HPDE6-E6E7 (cell line): ENCODE measurements at regions not wholly inside any gene's neighbourhood (a gene's known extent, or its start where the extent isn't known, plus 50 kb on each side); places are given as distances from the start of the nearest gene placed in this dataset.

Experiments used
- DNase-seq: peaks from one replicate; pipeline ENCODE4 v3.0.0; 2011; ENCODE audit warnings: missing footprints; ENCODE audit errors: extremely low spot score

- no peak for DNase-seq
Observed at GRCh38 chr2:128791120-128791984, 472.7 kb upstream of the HS6ST1 start.

GRCh38 chr2:128791985-128792320 is 473.3 kb upstream of the HS6ST1 start:
- DNase-seq = no peak

GRCh38 chr2:128792476-128793054 is 473.9 kb upstream of the HS6ST1 start:
- DNase-seq = no peak

DNA sequence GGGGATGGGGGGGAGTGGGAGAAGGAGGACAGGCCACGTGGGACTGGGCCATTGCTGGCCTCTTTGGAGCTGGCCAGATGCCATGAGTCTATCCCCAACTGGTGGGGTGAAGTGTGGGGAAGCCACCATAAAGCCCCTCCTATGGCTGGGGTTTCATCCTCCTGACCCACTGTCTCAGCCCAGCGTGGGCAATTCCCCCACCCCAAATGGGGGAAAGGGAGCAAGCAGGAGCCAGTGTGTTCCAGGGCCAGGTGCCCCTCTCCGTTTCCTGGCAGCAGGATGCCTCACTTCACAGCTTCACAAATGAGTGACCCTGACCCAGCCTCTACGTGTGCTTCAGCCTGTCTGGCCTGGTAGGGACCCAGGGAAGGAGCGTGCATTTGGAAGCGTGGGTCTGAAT is 474.7 kb upstream of the HS6ST1 start:
- DNase-seq = no peak

DNA sequence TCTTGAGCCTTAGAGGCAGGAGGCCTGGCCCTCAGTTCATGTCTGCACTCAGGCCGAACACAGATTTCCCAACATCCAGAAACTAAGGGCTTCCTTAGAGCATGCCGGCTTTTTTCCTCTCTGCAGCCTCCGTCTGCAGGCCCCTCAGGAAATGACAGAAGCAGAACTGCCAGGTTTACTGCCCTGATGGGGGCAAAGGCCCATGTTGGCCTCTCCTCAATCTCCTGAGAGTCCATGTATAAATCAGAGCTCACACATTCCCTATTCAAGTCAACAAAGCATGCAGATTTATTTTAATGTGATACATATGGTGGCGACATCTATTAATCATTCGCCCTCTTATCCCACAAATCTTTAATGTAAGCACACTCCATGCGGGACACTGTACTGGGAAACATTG is 475.6 kb upstream of the HS6ST1 start:
- DNase-seq = no peak

GRCh38 chr2:128796321-128796720 is 477.7 kb upstream of the HS6ST1 start:
- no peak for DNase-seq

DNA sequence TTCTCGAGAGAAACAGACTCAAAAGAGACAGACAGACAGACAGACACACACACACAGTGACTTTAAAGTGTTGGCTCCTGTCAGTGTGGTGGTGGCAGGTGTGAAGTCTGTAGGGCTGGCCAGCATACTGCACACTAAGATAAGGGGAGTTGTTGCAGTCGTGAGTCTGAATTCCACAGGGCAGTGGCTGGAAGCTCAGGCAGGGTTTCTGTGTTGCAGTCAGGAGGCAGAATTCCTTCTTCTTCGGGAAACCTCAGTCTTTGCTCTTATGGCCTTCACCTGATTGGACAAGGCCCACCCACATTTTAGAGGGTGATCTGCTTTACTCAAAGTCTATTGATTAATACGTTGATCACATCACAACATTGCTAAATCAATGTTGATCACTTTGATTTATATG is 478.4 kb upstream of the HS6ST1 start:
- DNase-seq = no peak

DNA sequence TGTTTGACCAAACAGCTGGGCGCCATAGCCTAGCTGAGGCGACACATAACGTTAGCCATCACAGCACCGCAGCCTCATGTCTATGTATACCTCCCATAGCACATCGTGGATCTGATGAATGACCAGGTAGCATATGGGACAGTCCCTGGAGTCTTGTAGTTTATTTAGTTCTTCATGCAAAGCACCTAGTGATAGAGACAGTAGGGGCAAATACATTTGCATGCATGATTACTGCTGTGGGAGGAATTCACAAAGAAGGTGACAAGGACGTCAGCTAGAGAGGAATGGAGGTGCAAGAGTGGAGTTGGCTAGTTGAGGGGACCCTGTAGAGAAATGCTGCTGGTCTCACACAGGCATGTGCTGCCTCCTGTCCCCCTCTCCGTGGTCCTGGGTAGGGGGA is 478.9 kb upstream of the HS6ST1 start:
- DNase-seq = no peak

GRCh38 chr2:128797937-128798336 is 479.3 kb upstream of the HS6ST1 start:
- no peak for DNase-seq

DNA sequence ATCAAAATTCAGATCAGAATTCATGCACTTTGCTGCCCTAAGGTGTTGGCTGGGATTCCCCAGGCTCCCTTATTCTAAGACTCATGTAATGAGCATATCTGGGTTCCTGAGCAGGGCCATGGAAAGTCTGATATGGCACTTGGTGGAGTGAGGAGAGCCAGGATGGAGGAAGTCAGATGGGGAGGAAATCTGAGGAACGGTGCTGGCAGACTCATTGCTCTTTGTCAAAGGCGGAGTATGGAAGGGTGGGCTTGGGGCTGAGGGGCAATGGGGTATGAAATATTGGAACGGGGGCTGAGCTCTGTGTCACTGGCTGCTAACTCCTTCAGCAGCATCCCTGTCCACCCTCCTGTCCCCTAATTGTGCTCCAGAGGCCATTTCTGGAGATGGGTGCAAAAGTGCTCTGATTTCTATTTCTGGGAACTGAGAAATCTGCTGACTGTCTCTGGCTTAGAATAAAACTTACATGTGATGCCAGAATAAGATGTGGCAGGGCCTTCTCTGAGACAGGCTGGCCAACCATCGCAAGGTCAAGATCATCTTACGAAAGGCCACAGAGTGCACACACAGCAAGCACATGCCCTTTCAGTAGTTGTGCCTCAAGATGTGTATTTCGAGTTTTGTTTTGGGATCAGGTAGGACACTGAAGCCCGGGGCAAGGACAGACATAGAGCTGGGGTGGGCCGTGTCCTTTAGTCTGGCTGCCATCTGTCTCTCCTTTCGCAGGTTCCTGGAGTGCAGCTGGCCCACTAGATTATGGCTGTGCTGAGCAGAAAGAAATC is 480.0 kb upstream of the HS6ST1 start:
- no peak for DNase-seq

DNA sequence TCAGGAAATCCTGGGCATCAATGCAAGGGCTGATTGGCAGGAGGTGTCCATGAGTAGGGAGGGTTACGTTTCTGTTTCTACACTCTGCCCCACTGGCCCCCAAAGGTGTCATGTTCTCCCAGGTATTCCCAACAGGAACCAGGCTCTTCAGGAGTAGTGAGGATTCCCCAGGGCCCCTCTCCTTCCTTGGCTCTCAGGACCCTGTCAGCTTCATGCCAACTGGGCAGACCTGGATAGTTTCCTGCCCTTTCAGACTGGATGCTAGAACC is 480.6 kb upstream of the HS6ST1 start:
- DNase-seq = no peak

DNA sequence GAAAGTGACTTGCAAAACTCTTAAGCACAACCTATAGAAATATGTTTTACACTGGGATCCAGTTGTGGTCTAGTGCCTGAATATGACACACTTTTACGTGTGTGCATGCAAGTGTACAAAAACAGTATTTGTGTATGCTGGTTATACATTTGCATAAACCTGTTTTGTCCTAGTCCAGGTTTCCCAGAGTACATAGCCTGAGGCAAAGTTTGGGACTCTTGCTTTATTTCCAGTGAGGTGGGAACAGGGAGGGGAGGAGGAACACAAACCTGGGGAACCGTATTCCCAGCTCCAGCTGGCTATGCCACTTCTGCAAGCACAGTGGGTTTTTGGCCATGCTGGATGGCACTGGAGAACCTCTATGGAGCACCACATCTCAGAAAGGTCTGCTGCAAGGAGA is 481.1 kb upstream of the HS6ST1 start:
- DNase-seq = no peak

- no peak for DNase-seq
Observed at GRCh38 chr2:128801576-128801975, 482.9 kb upstream of the HS6ST1 start.

DNA sequence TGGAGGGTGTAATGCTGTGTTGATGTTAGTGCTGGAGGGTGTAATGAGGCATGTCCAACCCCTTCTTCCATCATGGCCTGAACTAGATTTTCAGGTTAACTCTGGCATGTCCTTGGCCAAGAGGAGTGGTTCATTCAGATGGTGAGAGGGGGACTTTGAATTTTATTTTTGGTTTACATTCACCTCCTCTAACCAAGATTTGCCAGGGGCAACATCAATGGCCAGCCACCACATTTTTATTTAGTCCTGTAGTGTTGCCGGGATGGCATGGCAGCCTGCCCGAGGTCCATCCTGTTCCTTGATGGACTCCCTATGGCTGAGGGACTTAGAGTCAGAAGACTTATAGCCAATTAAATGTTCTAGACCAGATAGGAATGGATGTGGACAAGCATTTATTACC is 484.6 kb upstream of the HS6ST1 start:
- no peak for DNase-seq

DNA sequence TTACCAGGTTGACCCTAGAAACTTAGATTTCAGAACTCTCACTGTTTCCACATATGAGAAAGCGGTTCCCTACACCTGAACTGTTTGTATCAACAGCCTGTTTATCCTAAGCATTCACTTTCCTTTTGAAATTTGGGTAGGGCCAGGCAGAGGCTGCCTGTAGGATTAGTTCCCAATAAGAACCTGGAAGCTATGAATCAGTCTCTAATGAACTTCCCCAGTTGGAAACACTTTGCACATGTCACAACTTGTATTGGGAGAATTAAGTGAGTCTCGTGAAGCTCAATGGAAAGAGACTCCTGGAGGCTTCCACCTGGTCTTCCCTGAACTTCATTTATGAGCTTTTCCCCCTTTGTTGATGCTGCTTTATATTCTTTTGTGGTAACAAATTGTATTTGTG is 486.6 kb upstream of the HS6ST1 start:
- DNase-seq = peak; percentile 15

DNA sequence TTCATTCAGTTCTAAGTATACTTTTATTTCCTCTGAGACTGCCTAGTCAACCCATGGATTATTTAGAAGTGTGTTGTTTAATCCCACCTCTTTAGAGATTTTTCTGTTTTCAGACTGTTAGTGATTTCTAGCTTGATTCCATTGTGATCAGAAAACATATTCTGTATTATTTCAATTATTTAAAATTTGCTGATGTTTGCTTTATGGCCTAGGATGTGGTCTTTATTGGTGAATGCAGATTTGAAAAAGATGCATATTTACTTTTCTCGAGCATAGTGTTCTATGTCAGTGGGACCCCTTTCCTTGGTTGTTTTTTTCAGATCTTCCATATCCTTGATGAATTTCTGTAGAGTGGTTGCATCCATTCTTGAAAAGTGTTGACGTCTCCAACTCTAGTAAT is 487.2 kb upstream of the HS6ST1 start:
- DNase-seq = no peak

GRCh38 chr2:128807317-128807716 is 488.6 kb upstream of the HS6ST1 start:
- DNase-seq = no peak

DNA sequence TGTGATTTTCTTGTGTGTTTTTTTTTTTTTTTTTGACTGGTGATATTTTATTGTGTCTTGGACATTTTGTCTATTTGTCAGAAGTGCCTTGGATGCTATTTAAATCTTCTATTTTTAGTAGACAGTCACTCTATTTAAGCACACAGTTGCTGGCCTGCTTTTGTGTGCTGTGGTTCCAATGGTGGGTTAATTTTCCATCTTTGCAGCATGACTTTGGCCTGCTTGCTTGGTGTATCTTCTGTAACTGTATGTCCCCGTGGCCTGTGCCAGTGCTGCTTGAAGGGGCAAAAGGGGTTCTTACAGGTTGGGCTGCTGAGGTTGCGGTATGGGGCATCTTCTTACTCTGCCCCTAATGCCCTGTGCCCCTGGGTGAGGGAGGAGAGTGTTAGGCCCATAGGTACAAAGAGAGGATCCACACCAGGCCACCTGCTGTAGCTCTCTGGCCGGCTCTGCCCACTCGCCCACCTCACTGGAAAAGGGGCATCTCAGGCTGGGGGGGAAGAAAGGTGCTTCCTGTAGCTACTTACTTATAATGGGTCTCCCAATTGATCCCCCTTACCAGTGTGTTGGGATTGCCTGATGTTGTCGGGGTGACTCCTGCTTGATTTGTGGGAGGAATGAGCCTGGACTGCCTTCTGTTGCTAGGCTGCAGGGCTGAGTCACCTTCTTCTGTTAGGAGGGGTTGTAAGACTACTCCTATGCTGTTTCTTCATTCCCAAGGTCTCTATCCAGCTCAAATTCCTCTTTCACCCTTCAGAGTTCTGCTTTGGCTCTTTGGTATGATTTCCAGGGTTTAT is 490.0 kb upstream of the HS6ST1 start:
- peak; percentile 35 for DNase-seq

- no peak for DNase-seq
Observed at GRCh38 chr2:128809259-128809636, 490.6 kb upstream of the HS6ST1 start.

GRCh38 chr2:128809880-128810279 is 491.2 kb upstream of the HS6ST1 start:
- no peak for DNase-seq

DNA sequence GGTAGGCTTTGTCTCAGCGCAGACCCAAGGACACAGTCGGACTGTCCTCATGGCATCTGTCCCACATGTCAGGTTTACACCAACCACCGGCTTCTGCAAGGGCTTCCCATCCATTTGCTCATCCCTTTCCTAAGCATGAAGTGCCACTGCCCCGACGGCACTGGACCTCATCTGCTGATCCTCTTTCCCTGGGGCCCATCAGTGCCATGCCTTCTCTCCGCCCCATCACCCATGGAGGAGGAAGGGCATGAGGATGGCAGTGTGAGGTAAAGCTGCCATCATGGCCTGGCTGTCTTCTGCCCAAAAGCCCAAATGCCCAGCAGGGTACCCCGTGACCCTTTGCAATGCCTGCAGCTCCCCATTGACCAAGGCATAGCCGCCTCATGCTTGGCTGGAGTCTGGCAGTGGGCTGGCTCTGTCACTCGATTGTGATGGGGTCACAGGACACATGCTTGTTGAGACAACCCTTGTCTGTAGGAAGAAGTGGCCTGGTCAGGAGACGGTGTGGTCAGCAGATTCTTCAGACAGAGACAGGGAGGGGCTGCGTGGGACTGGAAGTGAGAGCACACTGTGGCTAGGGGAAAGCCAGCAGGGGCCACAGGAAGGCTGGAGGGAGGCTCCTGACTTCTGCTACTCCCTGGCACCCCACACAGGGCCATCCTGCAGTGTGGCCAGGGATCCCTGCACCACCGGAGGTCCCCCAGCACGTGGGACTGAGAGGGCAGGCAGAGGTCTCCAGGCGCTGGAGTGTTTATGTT is 493.7 kb upstream of the HS6ST1 start:
- DNase-seq = no peak
